HUES48 (cell line): ENCODE measurements at regions not wholly inside any gene's neighbourhood (a gene's known extent, or its start where the extent isn't known, plus 50 kb on each side); places are given as distances from the start of the nearest gene placed in this dataset.

ENCODE experiments used
- H3K27ac ChIP-seq: one replicate; pipeline ENCODE4 v1.7.0; 2013; ENCODE audit warnings: low read depth, low read length, inconsistent platforms
- H3K27me3 ChIP-seq: 2 replicates; pipeline ENCODE4 v1.6.1; 2013; ENCODE audit warnings: mild to moderate bottlenecking, low read length; ENCODE audit not compliant: control insufficient read depth, insufficient read depth
- H3K36me3 ChIP-seq: 2 replicates; pipeline ENCODE4 v1.6.1; 2013; ENCODE audit warnings: low read length; ENCODE audit not compliant: control insufficient read depth, insufficient read depth
- H3K4me1 ChIP-seq: 2 replicates; pipeline ENCODE4 v1.6.1; 2013; ENCODE audit warnings: mild to moderate bottlenecking, low read length; ENCODE audit not compliant: control insufficient read depth, insufficient read depth
- H3K4me3 ChIP-seq: 2 replicates; pipeline ENCODE4 v1.5.1; 2013; ENCODE audit warnings: mild to moderate bottlenecking, low read depth, low read length
- H3K9ac ChIP-seq: 2 replicates; pipeline ENCODE4 v1.6.1; 2013; ENCODE audit warnings: mild to moderate bottlenecking, low read depth, low read length, moderate library complexity
- H3K9me3 ChIP-seq: 2 replicates; pipeline ENCODE4 v1.6.1; 2013; ENCODE audit warnings: low read length; ENCODE audit not compliant: control insufficient read depth, insufficient read depth

DNA sequence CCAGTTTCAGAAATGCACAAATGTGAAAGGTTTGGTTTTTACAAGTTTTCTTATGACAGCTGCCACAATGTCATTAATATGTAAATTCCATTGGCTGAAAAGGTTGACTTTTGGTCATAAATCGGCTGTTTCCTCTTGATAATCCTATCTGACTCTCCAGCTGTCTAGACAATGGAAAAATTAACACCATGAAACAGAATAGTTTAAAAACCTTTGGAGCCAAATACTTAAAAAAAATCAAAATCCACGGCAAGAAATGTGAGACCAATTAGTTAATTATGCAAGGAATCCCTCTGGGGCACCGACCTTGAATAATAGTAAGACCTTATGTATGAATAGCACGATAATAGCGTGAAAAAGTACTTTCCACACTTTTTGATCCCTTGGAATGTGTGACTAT lies 138.0 kb downstream of the ZNF664 start:
- Histone ChIP-seq H3K4me3 (no peak overlapping the region), H3K9ac (no peak overlapping the region), H3K4me1 (peaks cover 18% of the 10 kb centered on the region), H3K36me3 (no peaks in the 10 kb centered on the region), H3K27ac (no peak overlapping the region), H3K27me3 (no peaks in the 10 kb centered on the region), H3K9me3 (peaks cover 3% of the 10 kb centered on the region; the same call in 1 of the 2 replicates)

DNA sequence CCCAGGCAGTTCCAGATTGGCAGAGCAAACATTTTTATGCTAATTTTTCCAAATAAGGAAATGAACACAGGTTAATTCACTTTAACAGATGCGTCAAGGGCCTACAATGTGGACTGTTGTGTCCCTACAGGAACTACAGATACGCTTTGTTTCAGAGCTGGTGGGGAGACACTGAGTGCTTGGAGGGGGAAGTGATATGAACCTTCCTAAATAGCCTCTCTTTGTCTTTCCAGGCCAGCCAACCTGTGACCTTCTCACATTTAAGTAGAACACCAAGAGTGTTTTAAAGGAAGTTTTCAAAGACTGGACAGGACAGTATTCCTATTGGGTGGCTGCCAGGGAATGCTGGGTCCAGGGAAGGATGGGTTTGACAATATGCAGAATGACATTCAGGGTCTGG lies 141.3 kb downstream of the ZNF664 start:
- Histone ChIP-seq H3K4me3 (no peak overlapping the region), H3K9me3 (no peaks in the 10 kb centered on the region; the same call in 1 of the 2 replicates), H3K27ac (no peak overlapping the region), H3K4me1 (peaks cover 30% of the 10 kb centered on the region), H3K27me3 (no peaks in the 10 kb centered on the region), H3K36me3 (no peaks in the 10 kb centered on the region), H3K9ac (no peak overlapping the region)

DNA sequence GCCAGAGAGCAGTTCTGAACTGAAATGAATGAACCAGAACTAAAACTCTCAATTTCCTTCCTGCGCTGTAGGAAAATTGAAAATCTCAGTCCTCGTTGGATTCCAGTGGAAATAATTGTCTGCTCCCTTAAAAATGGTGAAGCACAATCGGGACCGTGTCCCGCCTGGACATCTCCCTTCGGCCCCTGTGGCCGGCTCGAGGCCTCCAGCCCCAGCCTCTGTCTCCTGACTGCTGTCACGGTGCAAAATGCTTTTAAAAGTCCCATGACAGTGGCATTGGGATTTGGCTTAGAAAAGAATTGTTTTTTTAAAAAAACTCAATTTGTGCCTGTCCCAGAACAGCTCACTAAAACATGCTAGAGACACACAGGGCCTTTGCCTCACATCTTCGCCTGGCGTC lies 142.5 kb downstream of the ZNF664 start:
- Histone ChIP-seq H3K27me3 (no peaks in the 10 kb centered on the region), H3K9me3 (no peaks in the 10 kb centered on the region; the same call in 1 of the 2 replicates), H3K4me3 (no peak overlapping the region), H3K36me3 (no peaks in the 10 kb centered on the region), H3K4me1 (peaks cover 23% of the 10 kb centered on the region), H3K9ac (no peak overlapping the region), H3K27ac (no peak overlapping the region)

DNA sequence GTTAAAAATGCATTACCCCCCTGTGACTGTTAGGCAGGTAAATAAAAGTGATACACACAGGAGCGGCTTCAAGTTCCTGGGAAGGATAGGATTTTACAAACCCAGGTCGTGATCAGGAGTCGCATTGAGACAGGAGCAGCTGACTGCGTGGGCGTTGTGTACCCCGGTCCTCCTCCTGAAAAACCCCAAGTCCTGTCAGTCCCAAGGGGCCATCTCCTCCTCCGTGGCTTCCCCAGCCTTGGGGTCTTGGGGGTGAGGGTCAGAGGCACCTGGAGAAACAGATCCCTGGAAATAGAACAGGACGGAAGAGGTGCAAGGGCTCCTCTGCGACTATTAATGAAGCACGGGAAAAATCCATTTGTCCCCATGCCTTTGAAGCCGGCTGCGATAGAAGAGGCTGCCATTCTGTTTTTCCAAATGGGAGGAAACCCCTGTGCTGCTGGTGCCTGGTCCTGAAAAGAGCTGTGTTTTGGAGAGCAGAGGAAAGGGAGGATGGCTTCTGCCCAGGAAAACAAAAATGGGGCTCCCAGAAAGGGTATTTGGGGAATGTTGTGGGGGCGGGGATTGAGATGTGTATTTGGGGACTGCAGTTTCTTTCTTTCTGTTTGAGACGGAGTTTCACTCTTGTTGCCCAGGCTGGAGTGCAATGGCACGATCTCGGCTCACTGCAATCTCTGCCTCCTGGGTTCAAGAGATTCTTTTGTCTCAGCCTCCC lies 143.1 kb downstream of the ZNF664 start:
- Histone ChIP-seq H3K9me3 (no peaks in the 10 kb centered on the region; the same call in 1 of the 2 replicates), H3K9ac (no peak overlapping the region), H3K4me1 (peaks cover 16% of the 10 kb centered on the region), H3K4me3 (no peak overlapping the region), H3K36me3 (no peaks in the 10 kb centered on the region), H3K27me3 (no peaks in the 10 kb centered on the region), H3K27ac (no peak overlapping the region)

DNA sequence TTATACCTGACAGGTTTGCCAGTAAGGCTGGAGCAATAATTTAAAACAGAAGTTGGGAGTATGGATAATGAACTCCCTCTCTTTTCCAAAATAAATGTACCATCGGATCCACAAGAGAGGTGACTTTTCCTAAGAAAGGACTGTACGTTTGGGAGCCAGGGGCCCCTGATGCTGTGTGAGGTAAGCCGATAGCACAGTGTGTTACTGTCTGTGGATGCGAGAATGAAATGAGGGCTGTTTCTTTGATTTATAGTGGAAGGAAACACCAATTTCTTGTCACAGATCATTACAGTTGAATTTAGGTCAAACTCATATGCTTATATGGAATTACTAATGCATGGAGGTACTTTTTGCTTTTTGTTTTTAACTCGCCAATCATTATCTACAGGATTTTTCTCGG lies 147.7 kb downstream of the ZNF664 start:
- Histone ChIP-seq H3K9me3 (no peaks in the 10 kb centered on the region), H3K27me3 (no peaks in the 10 kb centered on the region), H3K9ac (no peak overlapping the region), H3K4me3 (no peak overlapping the region), H3K27ac (no peak overlapping the region), H3K36me3 (no peaks in the 10 kb centered on the region), H3K4me1 (peaks cover 26% of the 10 kb centered on the region)

DNA sequence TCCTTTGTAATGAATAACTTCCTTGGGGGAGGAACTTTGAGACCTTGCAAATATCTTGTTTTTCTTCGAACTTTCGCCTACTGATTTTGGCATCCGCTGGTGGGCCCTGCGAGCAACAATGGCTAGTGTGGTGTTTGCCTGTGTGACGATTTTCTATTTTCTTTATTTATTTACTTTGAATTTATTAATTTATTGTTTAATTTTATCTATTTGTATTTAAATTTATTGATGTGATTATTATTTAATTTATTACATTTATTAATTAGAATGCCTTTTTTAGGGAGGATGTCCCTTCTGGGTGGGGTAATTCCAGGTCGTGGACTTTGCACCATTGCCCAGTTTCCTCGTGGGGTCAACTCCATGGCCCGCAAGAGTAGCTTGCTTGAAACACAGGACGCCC lies 149.7 kb downstream of the ZNF664 start:
- no peaks in the 10 kb centered on the region for H3K27me3 ChIP-seq
- H3K27ac ChIP-seq = no peak overlapping the region
- no peak overlapping the region for H3K9ac ChIP-seq
- no peaks in the 10 kb centered on the region for H3K36me3 ChIP-seq
- H3K4me3 ChIP-seq = no peak overlapping the region
- H3K9me3 ChIP-seq = no peaks in the 10 kb centered on the region
- peaks cover 11% of the 10 kb centered on the region; the same call in 1 of the 2 replicates for H3K4me1 ChIP-seq

DNA sequence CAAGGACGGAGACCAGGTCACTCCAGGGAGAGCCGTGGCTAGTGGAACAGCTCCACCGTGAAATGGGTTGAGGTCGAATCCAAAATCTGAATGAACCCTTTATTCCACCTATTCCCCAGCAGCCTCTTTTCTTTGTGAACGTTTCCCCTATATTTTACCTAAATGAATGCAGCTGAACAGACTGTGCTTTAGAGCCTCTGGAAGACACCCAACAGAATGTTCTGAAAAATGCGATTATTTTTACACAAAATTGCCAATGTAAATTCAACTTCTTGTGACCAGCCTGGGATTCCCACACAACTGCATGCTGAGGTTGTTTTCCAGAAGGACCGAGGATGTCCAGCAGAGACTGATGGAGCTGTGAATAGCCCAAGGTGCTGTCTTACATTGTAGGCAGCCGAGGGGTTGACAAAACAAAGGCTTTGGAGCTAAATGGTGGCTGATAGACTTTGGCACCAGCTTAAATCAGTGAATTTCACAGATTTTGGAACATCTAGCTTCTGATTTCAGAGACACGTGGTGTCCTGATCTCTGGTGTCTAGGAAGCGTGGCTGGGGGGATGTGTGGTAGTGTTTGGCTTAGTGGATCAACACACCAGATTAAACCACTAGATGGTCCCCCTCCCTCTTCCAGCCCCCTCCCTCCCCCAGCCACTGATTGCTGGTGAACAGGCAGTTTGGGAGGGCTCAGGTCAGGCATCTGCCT lies 150.4 kb downstream of the ZNF664 start:
- Histone ChIP-seq H3K27me3 (no peaks in the 10 kb centered on the region), H3K27ac (no peak overlapping the region), H3K36me3 (no peaks in the 10 kb centered on the region), H3K4me3 (no peak overlapping the region), H3K4me1 (peaks cover 11% of the 10 kb centered on the region; the same call in 1 of the 2 replicates), H3K9me3 (no peaks in the 10 kb centered on the region), H3K9ac (no peak overlapping the region)

DNA sequence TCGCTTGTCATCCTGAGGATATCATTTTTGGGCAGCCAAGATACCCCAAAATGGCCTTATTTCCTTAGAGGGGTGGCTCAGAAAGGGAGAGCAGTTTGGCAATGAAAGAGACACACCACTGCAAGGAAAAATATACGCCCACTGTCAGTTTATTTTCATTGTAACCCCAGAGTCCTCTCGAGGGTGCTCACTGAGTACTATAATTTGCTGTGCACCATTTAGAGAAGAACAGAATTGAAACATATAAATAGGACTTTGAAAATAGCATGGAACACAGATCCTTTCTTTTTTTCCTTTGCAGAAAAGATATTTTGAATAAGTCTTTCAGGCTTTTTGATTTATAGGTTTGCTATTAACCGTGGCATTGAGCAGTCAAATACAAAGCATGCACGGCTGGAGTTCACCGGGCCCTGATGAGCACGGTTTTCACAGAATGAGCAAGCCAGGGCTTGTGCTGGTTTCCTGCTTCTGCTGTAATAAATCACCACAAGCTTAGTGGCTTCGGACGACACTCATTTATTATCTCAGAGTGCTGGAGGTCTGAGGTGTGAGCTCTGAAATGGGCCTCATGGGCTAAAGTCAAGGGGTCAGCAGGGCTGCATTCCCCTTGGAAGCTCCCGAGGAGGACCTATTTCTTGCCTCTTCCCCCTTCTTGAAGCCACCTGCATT lies 152.3 kb downstream of the ZNF664 start:
- no peaks in the 10 kb centered on the region for H3K27me3 ChIP-seq
- no peak overlapping the region for H3K9ac ChIP-seq
- peaks cover 11% of the 10 kb centered on the region; the same call in 1 of the 2 replicates for H3K4me1 ChIP-seq
- no peaks in the 10 kb centered on the region for H3K36me3 ChIP-seq
- no peaks in the 10 kb centered on the region for H3K9me3 ChIP-seq
- no peak overlapping the region for H3K4me3 ChIP-seq
- H3K27ac ChIP-seq = no peak overlapping the region

DNA sequence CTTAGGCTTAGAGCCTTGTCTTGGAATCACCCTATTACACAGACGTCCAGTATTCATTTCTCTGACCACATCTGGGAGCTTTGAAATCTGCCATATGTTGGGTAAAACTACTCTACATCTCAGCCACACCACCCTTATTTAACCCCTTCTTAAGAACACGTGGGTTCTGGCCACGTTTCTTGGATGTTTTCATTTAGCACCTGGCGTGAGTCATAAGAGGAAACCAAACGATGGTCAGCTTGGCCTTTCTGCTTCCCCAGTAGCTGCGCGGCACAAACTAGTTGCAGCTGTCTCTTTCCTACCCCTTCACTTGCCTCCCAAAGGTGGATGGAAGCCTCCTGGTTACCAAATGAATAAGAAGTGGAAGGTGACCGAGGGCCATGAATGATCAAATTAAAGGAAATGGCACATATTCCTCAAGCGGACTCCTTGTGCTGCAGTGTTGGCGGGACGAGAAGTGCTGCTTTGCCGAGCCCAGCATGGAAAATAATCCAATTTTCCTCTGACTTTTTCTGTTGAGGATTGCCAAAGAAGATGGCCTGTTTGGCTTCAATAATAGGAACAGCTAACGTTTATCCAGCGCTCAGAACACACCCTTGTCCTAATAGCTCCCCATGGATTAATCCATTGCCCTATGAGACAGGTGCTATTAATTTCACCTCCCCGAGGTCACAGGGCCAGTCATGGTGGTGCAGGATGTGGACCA lies 154.1 kb downstream of the ZNF664 start:
- no peak overlapping the region for H3K9ac ChIP-seq
- H3K4me1 ChIP-seq = peaks cover 22% of the 10 kb centered on the region
- no peaks in the 10 kb centered on the region for H3K9me3 ChIP-seq
- H3K27me3 ChIP-seq = no peaks in the 10 kb centered on the region
- H3K27ac ChIP-seq = no peak overlapping the region
- H3K36me3 ChIP-seq = no peaks in the 10 kb centered on the region
- no peak overlapping the region for H3K4me3 ChIP-seq

DNA sequence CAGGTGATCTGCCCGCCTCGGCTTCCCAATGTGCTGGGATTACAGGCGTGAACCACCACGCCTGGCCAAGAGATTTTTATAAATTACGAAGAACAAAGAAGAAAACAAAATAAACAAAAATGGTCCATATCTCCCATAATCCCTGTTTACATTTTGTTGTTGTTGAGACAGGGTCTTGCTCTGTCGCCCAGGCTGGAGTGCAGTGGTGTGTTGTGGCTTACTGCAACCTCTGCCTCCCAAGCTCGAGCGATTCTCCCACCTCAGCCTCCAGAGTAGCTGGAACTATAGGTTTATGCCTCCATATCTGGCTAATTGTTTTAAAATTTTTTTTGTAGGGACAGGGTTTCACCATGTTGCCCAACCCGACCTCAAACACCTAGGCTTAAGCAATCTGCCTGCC lies 156.1 kb downstream of the ZNF664 start:
- H3K27ac ChIP-seq = no peak overlapping the region
- no peak overlapping the region for H3K4me3 ChIP-seq
- peaks cover 13% of the 10 kb centered on the region for H3K4me1 ChIP-seq

More for the DNA sequence above, 156.1 kb downstream of the ZNF664 start:
- Histone ChIP-seq H3K9me3 (no peaks in the 10 kb centered on the region), H3K9ac (no peak overlapping the region), H3K27me3 (no peaks in the 10 kb centered on the region), H3K36me3 (no peaks in the 10 kb centered on the region)
